IPS-18c (cell line): ENCODE measurements at regions not wholly inside any gene's neighbourhood (a gene's known extent, or its start where the extent isn't known, plus 50 kb on each side); places are given as distances from the start of the nearest gene placed in this dataset.
"Not testable (repeated sequence)": the region's sequence is repeated elsewhere in the genome, so short reads cannot be mapped to it uniquely, and the experiment has no call there.

Experiments
- H3K4me3 ChIP-seq: 2 replicates; pipeline ENCODE4 v1.7.0; 2013; ENCODE audit warnings: low read depth, mild to moderate bottlenecking, low read length, moderate library complexity; ENCODE audit not compliant: insufficient read depth
- H3K9me3 ChIP-seq: one replicate; pipeline ENCODE4 v1.6.1; 2013; ENCODE audit warnings: mild to moderate bottlenecking, low read length, moderate library complexity; ENCODE audit not compliant: control insufficient read depth, insufficient read depth

DNA sequence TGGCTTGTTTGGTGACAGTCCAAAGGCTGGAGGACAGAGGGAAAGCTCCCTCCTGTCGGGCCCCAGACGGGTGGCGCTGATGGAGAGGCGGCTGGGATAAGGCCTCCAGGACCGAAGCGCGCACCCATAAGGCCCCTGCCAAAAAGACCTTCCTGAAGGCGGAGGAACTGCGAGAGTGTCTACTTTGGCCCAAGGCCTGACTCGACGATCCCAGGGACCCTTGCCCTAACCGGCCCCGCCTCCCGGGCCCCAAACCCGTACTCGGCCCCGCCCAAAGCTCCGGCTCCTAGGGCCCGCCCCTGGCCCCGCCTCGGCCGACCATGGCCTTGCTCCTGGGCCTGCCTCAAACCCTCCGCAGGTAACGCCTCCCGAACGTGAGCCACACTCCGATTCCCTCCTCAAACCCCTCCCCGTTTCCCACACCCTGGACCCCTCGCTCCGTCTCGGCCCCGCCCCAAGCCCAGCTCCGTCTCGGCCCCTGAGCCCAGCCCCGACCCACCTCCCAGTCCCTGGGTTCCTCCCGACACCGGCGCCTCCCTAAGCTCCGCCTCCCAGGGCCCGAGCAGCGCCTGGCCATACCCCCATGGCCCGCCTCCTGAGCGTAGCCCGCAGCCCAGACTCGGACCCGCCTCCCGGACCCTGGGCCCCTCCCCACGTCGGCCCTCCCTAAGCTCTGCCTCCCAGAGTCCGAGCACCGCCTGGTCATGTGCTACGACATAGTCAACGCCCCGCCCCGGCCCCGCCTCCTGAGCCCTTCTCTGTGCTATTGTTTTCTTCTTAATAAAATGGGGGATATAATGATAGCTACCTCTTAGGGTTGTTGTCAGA lies 90.0 kb upstream of the DRD5 start:
- H3K4me3 ChIP-seq = peak overlapping the region; percentile 57

DNA sequence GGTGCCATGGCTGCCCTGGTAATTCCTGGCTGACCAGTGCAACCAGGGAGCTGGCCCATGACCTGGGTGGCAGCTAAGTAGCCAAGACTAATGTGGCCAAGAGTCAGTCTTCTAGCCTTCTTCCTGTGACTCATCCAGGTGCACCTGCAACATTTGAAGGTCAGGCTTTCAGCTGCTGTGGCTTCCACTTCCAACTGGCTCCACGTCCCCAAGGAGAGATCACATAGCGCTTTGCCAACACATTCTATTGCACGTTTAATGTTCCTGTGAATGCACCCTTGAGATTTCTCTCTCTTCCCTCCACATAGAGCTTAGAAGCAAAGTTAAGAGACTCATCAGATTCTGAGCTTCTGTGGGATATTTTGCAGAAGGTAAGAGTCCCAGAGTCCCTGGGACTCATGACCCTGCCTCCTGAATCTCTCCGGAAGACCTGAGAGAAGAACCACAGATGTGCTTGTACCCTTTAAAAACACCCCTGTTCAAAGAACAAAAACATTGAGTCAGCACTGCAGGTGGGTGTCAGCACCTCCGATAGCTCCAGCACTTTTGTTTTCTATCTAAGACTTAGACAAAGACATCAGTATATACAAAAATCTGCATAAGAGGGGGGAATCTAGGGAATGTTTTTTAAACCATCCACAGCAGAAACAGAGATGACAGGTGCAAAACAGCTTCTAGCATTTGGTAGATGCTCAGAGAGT lies 88.5 kb upstream of the DRD5 start:
- not testable (repeated sequence) for H3K4me3 ChIP-seq, H3K9me3 ChIP-seq

More for the DNA sequence above, 90.0 kb upstream of the DRD5 start:
- H3K9me3 ChIP-seq = no peaks in the 10 kb centered on the region

DNA sequence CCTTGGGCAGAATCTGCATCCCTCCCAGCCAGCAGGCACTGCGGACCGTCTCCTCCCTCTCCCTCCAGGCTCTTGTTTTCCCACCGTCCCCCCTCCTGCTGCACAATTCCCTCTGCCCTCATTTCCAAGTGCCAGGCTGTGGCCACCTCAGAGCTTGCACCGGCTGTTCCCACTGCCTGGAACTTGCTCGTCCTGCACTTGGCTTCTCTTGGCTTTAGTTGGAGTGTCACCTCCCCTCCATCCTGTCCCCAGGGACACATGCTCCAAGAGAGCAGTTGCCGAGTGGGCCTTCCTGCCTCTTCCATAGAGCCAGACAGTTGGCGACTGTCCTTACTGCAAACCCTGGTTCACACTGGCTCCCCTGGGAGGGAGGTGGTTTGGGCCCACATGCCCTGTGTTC lies 87.0 kb upstream of the DRD5 start:
- H3K4me3 ChIP-seq, H3K9me3 ChIP-seq: not testable (repeated sequence)

DNA sequence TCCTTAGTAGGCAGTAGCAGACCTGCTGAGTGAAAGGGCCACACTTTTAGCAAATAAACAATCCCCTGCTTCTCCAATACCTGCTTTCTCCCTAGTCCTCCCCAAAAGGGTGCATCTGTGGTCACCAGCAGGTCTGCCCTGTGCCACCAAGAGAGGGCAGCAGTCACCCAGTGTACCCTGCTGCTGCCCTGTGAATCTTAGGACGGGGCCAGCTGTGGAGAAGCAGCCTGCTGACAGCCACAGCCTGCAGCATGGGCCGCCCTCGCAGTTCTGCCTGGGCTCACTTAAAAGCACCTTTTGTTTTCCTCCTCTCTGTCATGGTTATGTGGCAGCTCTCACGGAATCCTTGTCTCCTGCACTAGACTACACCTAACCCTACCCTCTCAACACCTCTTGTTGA lies 85.4 kb upstream of the DRD5 start:
- H3K4me3 ChIP-seq, H3K9me3 ChIP-seq: not testable (repeated sequence)

DNA sequence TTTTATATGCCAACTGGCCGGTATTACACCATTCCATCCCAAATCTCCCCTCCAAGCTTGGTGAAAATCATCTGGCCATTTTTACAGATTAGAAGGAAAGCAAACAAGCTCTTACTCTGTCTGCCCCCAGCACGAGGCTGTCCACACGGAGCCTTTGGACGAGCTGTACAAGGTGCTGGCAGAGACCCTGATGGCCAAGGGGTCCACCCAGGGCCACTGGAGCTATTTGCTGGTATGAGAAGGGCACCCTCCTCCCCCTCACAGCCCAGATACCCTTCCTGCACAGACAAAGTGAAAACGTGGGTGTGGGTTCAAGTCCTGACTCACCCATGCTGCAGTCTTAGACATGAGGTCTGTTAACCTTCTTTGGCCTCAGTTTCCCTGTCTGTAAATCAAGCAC lies 84.9 kb upstream of the DRD5 start:
- H3K9me3 ChIP-seq, H3K4me3 ChIP-seq: not testable (repeated sequence)

DNA sequence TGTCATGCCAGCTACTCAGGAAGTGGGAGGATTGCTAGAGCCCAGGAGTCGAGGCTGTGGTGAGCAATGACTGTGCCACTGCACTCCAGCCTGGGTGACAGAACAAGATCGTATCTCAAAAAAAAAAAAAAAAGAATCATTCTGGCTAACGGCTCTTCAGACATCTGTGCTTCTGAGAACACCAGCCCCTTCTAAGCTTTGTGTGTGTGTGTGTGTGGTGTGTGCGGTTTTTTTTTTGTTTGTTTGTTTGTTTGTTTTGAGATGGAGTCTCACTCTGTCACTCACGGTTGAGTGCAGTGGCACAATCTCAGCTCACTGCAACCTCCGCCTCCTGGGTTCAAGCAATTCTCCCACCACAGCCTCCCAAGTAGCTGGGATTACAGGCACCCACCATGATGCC lies 79.4 kb upstream of the DRD5 start:
- not testable (repeated sequence) for H3K4me3 ChIP-seq, H3K9me3 ChIP-seq

DNA sequence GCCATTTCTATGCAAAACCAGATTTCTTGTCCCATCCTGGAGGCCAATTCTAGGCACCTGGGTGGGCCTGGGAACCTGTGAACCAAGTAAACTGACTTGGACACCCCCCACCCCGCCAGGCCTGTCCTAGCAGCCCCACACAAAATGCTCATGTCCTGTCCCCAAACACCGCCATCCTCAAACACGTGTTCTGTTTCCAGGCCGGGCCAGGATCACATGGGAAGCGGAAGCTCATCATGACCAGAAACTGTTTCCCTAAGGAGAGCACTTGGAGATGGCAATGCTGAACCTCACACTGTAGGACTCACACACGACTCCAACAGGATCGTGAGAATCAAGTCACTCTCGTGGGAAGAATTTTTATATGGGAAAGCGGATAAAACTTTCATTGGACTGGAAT lies 78.7 kb upstream of the DRD5 start:
- H3K4me3 ChIP-seq, H3K9me3 ChIP-seq: not testable (repeated sequence)

DNA sequence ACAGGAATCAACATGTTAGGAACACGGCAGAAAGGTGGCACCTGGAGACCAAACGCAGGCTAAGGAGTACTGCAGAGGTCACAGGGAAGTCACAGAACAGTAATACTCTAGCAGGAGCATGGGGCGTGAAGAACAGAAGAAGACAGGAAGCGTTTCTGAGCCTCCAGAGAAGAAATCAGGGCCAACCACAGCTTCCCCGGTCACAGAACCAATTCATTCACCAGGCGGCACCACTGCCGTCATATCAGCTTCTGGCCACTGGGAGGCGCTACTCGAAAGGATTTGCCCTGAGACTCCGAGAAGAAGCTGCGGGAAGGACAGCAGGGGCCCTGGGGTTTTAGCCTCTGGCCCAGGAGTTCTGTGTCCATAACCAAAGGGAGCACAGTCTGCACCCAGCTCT lies 78.0 kb upstream of the DRD5 start:
- H3K9me3 ChIP-seq = peaks cover 5% of the 10 kb centered on the region
- no peak overlapping the region for H3K4me3 ChIP-seq

DNA sequence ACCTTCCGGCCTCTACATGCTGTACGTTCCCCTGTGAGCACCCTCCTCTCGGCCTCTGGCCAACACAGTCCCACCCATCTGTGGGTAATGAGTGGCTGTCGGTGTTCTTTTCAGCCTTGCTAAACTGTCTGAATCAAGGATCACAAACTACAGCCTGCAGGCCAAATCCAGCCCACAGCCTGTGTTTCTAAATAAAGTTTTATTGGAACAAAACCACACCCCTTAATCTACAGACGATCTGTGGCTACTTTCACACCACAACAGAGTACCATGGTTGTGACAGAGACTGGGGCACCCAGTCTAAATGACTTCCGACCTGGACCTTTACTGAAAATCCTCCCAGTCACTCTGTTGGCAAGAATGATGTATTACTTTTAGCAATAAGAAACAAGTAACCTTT lies 77.3 kb upstream of the DRD5 start:
- not testable (repeated sequence) for H3K4me3 ChIP-seq, H3K9me3 ChIP-seq

DNA sequence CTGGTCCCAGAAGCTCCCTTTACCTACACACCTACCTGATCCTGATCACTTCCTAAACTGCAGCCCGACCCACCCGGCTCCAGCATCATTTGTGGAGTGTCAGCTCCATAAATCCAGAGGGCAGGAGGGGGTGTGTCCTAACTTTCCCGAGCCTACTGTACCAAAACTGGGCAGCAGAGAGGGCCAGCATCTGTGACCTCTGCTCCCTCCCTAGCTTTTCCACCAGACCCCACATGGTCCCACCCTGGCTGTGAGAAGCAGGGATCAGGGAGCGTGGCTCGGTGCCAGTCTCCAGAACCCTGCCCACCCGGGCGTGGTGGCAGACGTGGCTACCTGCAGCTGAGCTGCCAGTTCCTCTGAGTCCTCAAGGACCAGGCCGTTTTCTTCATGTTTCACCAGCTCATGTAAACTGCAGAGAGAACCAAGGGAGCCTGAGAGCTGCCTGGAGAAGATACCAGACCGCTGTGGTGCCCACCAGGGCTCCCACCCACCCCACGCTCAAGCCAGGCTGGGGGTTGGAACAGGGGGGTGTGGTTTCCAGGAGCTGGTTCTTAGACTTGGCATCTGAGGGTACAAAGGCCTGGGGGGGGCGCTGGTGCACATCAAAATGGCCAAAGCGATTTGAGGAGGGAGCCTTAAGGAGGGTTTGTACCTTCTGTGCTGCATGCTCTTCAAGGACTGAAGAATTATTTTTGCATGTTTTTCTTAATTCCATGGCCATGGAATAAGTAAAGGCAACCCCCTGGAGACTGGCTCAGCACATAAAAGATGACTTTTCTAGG lies 76.7 kb upstream of the DRD5 start:
- H3K9me3 ChIP-seq = peaks cover 5% of the 10 kb centered on the region
- H3K4me3 ChIP-seq = no peak overlapping the region

DNA sequence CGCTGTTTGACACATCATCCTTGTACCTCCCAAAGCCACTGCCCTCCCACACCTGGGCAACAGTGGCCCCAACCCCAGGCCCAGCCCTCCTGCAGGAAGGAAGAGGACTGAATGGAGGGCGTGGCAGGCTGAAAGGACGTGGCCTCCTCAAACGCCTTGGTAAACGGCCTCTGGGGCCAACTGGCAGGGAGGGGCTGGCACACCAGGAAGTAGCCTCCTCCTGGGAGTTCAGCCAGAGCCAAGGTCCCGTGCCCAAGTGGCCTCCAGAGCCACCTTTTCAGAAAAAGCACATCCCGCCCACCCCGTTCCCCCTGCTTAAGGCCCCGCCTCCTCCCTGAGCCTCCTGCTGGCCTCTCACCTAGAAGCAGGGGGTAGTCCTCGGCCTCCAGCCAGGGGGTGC lies 74.2 kb upstream of the DRD5 start:
- not testable (repeated sequence) for H3K4me3 ChIP-seq, H3K9me3 ChIP-seq

DNA sequence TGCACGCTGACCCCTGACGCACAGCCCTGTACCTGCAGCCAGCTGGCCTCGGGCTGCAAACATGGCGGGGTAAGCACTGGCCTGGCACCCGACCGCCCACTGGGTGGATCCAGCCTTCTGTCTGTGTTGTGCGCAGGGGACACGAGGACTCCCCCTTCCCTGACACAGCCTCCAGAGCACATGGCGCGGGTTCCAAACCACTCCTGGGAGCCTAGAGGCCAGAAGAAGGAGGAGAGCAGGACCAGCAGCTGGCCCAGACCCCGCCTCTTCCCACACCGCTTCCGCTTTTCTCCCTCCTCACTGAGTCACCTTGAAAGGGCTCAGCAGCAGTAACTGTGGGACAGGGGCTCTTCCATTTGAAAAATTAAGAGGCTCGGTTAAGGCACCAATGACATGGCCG lies 73.5 kb upstream of the DRD5 start:
- H3K4me3 ChIP-seq, H3K9me3 ChIP-seq: not testable (repeated sequence)

DNA sequence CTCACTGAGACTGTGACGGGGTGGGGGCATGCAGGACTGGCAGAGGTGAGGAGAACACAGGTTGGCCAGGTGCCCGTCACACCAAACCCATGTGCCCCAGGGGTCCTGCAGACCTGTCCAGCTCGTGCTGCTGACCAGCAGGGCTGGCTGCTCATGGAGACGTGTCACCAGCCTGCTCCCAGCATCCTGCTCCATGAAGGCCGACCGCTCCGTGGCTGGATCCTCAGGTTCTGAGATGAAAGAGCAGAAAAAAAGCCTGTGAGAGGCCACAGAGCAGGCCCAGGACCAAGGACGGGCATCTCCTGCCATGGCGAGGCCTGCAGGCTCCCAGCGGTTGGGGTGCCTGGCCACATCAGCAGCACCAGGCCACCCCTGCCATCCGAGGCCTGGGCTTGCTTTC lies 71.7 kb upstream of the DRD5 start:
- H3K9me3 ChIP-seq = no peaks in the 10 kb centered on the region
- no peak overlapping the region for H3K4me3 ChIP-seq

DNA sequence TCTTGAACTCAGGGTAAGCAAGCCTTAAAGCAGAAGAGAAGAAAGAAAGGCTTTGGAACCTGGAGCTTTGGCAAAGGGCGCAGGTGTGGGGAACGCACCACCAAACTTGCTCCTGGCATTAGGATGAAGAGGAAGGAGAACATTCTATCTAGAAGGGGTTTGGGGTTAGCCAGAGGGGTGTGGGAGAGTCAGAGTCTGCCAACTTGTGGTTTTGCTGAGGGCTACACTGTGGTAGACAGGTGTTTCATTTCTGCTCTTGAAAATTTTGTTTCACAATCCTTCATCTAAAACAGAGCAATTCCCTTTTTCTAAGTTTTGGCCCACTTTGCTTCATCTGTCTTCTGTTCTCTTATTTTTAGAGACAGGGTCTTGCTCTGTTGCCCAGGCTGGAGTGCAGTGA lies 66.2 kb upstream of the DRD5 start:
- H3K4me3 ChIP-seq, H3K9me3 ChIP-seq: not testable (repeated sequence)

DNA sequence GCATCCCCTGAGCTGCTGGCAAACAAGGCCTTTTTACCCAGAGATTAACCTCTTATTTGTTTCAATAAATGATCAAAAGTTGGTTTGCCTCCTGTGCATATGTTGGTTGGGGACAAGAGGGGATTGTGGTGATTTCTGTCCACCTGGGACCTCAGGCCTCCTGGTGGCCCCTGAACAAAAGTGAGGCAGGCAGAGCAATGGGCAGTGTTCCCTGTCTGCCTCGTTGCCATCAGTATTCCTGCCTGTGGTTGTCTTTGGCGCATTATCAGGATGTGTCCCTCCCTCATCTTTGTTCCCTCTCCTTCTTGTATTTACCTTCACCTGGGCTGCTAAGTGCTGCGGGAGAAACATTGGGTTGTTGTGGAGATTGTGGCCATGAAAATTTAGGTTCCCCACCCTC lies 65.3 kb upstream of the DRD5 start:
- Histone ChIP-seq H3K9me3 (no peaks in the 10 kb centered on the region), H3K4me3 (no peak overlapping the region)

DNA sequence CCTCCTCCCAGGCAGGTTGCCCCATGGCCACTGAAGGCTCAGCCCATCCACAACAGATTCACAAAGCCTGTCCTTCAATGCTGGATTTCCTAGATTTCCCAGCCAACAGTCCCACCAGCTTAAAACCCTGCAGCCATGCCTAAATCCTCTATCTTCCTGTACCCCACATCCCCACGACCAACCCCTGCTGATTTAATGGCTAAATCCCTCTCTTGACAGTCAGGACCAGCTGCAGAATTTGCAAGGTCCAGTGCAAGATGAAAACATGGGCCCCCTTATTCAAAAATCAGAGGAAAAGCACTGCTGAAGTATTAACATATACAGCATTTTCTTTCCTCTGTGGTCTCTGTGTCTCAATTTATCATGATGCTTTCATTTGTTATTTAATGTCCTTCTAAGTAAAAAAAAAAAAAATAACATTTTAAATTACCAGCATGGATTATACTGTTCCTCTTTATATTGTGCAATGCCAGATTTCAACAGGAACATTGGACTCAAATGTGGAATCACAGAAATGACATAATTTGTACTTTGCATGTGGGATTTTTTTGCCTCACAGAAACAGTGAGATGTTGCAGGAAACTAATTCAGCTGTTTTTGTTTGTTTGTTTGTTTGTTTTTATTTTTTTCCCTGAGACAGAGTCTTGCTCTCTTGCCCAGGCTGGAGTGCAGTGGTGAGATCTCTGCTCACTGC lies 63.0 kb upstream of the DRD5 start:
- H3K4me3 ChIP-seq, H3K9me3 ChIP-seq: not testable (repeated sequence)

DNA sequence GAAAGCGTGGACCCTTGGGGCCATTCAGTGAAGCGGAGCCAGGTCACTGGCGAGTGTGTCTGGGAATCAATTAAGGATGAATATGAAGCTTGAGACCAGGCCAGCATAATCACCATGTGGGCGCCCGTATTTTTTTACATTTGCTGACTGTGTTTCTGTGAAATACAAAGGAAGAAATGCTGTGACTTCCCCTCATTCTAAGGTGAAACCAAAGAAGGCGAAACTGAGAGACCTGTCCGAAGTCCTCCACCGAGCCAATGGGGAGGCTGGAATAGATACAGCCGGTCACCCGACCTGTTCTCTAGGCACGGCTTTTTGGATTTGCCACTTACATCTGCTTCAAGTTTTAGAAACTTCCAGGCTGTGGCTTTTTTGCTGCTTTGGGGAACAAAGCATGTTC lies 59.3 kb upstream of the DRD5 start:
- H3K4me3 ChIP-seq, H3K9me3 ChIP-seq: not testable (repeated sequence)
